NCI-H1417 (cell line): ENCODE measurements at regions not wholly inside any gene's neighbourhood (a gene's known extent, or its start where the extent isn't known, plus 50 kb on each side); places are given as distances from the start of the nearest gene placed in this dataset.
"Not testable (repeated sequence)": the region's sequence is repeated elsewhere in the genome, so short reads cannot be mapped to it uniquely, and the experiment has no call there.

ENCODE experiments used
- DNase-seq, 3 experiments: peaks; one replicate each; lab custom pipeline; 2025; lab: John Stamatoyannopoulos, UW

- DNase-seq: peak in 1 of 3 experiments; percentile 32
These were observed 89.1 kb downstream of the KATNIP start for GRCh38 chr16:27638833-27639560.

- DNase-seq: peak; percentile 5 to 66 (median 10)
These were observed 89.8 kb downstream of the KATNIP start for GRCh38 chr16:27639561-27640276.

GRCh38 chr16:27640277-27640600 lies 90.3 kb downstream of the KATNIP start:
- peak in 1 of 3 experiments; percentile 38 for DNase-seq

- no peak for DNase-seq
These were observed 91.3 kb downstream of the KATNIP start for GRCh38 chr16:27641260-27641659.

GRCh38 chr16:27641734-27642415 lies 91.9 kb downstream of the KATNIP start:
- DNase-seq: not testable (repeated sequence)

- DNase-seq: peak in 1 of 3 experiments; percentile 7
These were observed 92.8 kb downstream of the KATNIP start for GRCh38 chr16:27642756-27643155.

- peak in 1 of 3 experiments; percentile 39 for DNase-seq
These were observed 94.2 kb downstream of the KATNIP start for GRCh38 chr16:27644165-27644564.

GRCh38 chr16:27645396-27645795 lies 95.5 kb downstream of the KATNIP start:
- no peak for DNase-seq

GRCh38 chr16:27646806-27647205 lies 96.9 kb downstream of the KATNIP start:
- no peak for DNase-seq

- DNase-seq: no peak
These were observed 99.1 kb downstream of the KATNIP start for GRCh38 chr16:27649021-27649420.

- no peak for DNase-seq
These were observed 100.2 kb downstream of the KATNIP start for GRCh38 chr16:27650073-27650701.

GRCh38 chr16:27651301-27651700 lies 101.4 kb downstream of the KATNIP start:
- DNase-seq: peak in 1 of 3 experiments; percentile 55

GRCh38 chr16:27657811-27658210 lies 107.9 kb downstream of the KATNIP start:
- DNase-seq: no peak

GRCh38 chr16:27660507-27660906 lies 110.6 kb downstream of the KATNIP start:
- DNase-seq: no peak

GRCh38 chr16:27663235-27663634 lies 113.3 kb downstream of the KATNIP start:
- DNase-seq: not testable (repeated sequence)

- DNase-seq: no peak
These were observed 115.9 kb downstream of the KATNIP start for GRCh38 chr16:27665881-27666280.

GRCh38 chr16:27670071-27670810 lies 120.3 kb downstream of the KATNIP start:
- no peak for DNase-seq

GRCh38 chr16:27671410-27671809 lies 121.5 kb downstream of the KATNIP start:
- DNase-seq: no peak

GRCh38 chr16:27676839-27677238 lies 126.9 kb downstream of the KATNIP start:
- DNase-seq: no peak

GRCh38 chr16:27677263-27677662 lies 127.3 kb downstream of the KATNIP start:
- no peak for DNase-seq

GRCh38 chr16:27678955-27679354 lies 129.0 kb downstream of the KATNIP start:
- DNase-seq: no peak

- DNase-seq: peak in 2 of 3 experiments; percentile 58 to 79
These were observed 130.0 kb downstream of the KATNIP start for GRCh38 chr16:27679899-27680298.
